Adrenal gland (tissue), 9 donors: ENCODE measurements at regions not wholly inside any gene's neighbourhood (a gene's known extent, or its start where the extent isn't known, plus 50 kb on each side); places are given as distances from the start of the nearest gene placed in this dataset.
A peak's percentile ranks its signal among the peaks of the same experiment; 100 is the strongest.

Source experiments
- DNase-seq, 7 donors: peaks; one replicate each; pipeline ENCODE4 v3.0.0-alpha.2; 2019 to 2020
- H3K27ac ChIP-seq, 5 donors: fragments of 200-600 bp; sonication (generic) in 4 of 5; 1 replicate in 3 of 5; 2 replicates in 2 of 5; pipeline versions ENCODE4 v1.5.1 to v1.8.0; 2016 to 2020; ENCODE audit warnings: mild to moderate bottlenecking in 1 of 5
- H3K27me3 ChIP-seq: fragments of 200-600 bp; 2 replicates; pipeline ENCODE4 v1.8.0; 2021
- H3K36me3 ChIP-seq, 2 donors: fragments of 200-600 bp; replicated peaks in 1 of 2; 1 replicate in 1 of 2; 2 replicates in 1 of 2; pipeline versions ENCODE4 v1.5.1 to v1.8.0; 2018 to 2022
- H3K4me1 ChIP-seq, 2 donors: fragments of 200-600 bp; replicated peaks in 1 of 2; 1 replicate in 1 of 2; 2 replicates in 1 of 2; pipeline versions ENCODE4 v1.5.1 to v1.8.0; 2018 to 2021
- H3K4me3 ChIP-seq, 4 donors: fragments of 200-600 bp; sonication (generic) in 3 of 4; one replicate each; pipeline ENCODE4 v1.5.1; 2016 to 2018
- H3K9me3 ChIP-seq, 3 donors: fragments of 200-600 bp; sonication (generic) in 1 of 3; replicated peaks in 1 of 3; 1 replicate in 2 of 3; 2 replicates in 1 of 3; pipeline versions ENCODE4 v1.5.1 to v1.8.0; 2016 to 2021
- CTCF ChIP-seq, 6 experiments: fragments of 450-650 bp in 4 of 6; fragments of 200-600 bp in 2 of 6; sonication (generic) in 1 of 6; IDR thresholded peaks; 1 replicate in 5 of 6; 2 replicates in 1 of 6; pipeline versions ENCODE4 v1.5.1 to v1.8.0; 2016 to 2021; ENCODE audit warnings: antibody characterized with exemption in 6 of 6, mild to moderate bottlenecking in 2 of 6, moderate library complexity in 1 of 6
- POLR2A ChIP-seq, 2 donors: fragments of 450-650 bp; IDR thresholded peaks; one replicate each; pipeline ENCODE4 v1.6.1; 2017; ENCODE audit warnings: antibody characterized with exemption in 2 of 2, mild to moderate bottlenecking in 2 of 2, moderate library complexity in 1 of 2
- WGBS, 4 donors: extraction: QIAGEN DNeasy Blood & Tissue Kit in 2 of 4; methylation state at CpG; one replicate each; pipeline versions ENCODE4 v1.1.5 to v1.1.7; 2013 to 2017; 5-methylcytosine and 5-hydroxymethylcytosine counted together
- intact Hi-C, 2 donors: fragments of 100-400 bp; cut with DNase I; formaldehyde crosslinking; loops; one replicate each; pipeline versions ENCODE4 v1.14.1 to v1.15.0; 2022 to 2023
- donor health status: healthy with polysubstance abuse.
- donor health status: Bipolar disorder and iron deficiency.
- donor health status: DM: yes; HTN: yes; CAD: no.
- donor health status: DM: no; HTN: no; CAD: no.
- donor health status: DM: no; HTN: no; CAD: no.

GRCh38 chr15:93239591-93239990, 150.6 kb upstream of the RGMA start:
- TF ChIP-seq CTCF (IDR thresholded peaks at IDR 0.05) = no peak
- TF ChIP-seq POLR2A (IDR thresholded peaks at IDR 0.05) = no peak
- 86 to 93% (median 91%) methylated on average over 8 of the region's 8 CpGs for WGBS, 4 donors
- Histone ChIP-seq H3K4me3 (no peak overlapping the region), H3K4me1 (no peaks in the 10 kb centered on the region), H3K27me3 (no peaks in the 10 kb centered on the region), H3K9me3 (no peaks in the 10 kb centered on the region), H3K27ac (no peak overlapping the region), H3K36me3 (no peaks in the 10 kb centered on the region)
- no peak for DNase-seq
- intact Hi-C loops = no loop called here

GRCh38 chr15:93238641-93239040, 149.6 kb upstream of the RGMA start:
- H3K4me1 ChIP-seq = no peaks in the 10 kb centered on the region
- TF ChIP-seq CTCF (IDR thresholded peaks at IDR 0.05) = no peak
- no peak for TF ChIP-seq POLR2A (IDR thresholded peaks at IDR 0.05)
- WGBS, 4 donors = 66 to 78% (median 75%) methylated on average over 8 of the region's 8 CpGs
- no peak overlapping the region for H3K4me3 ChIP-seq
- H3K27me3 ChIP-seq = no peaks in the 10 kb centered on the region
- no peaks in the 10 kb centered on the region for H3K9me3 ChIP-seq
- no peak overlapping the region for H3K27ac ChIP-seq
- intact Hi-C loops = no loop called here
- DNase-seq = no peak
- H3K36me3 ChIP-seq = no peaks in the 10 kb centered on the region

GRCh38 chr15:93235926-93236780, 147.1 kb upstream of the RGMA start:
- Histone ChIP-seq H3K36me3 (no peaks in the 10 kb centered on the region), H3K27ac (peak overlapping the region in 3 of 5 donors; percentile 33 to 68 (median 59)), H3K9me3 (no peaks in the 10 kb centered on the region), H3K4me3 (no peak overlapping the region), H3K27me3 (no peaks in the 10 kb centered on the region), H3K4me1 (no peaks in the 10 kb centered on the region)
- DNase-seq = peak; percentile 45 to 73 (median 64)
- intact Hi-C loops = no loop called here
- WGBS, 4 donors = 44 to 56% (median 53%) methylated on average over 17 of the region's 17 CpGs
- TF ChIP-seq POLR2A (IDR thresholded peaks at IDR 0.05) (no peak), CTCF (IDR thresholded peaks at IDR 0.05) (no peak)

- Histone ChIP-seq H3K36me3 (no peaks in the 10 kb centered on the region), H3K4me3 (no peak overlapping the region), H3K9me3 (no peaks in the 10 kb centered on the region), H3K27ac (peak overlapping the region in 1 of 5 donors; percentile 50), H3K4me1 (no peaks in the 10 kb centered on the region), H3K27me3 (no peaks in the 10 kb centered on the region)
- no peak for DNase-seq
- WGBS, 4 donors = 68 to 73% (median 72%) methylated on average over 5 of the region's 5 CpGs
- no peak for TF ChIP-seq POLR2A (IDR thresholded peaks at IDR 0.05)
- TF ChIP-seq CTCF (IDR thresholded peaks at IDR 0.05) = no peak
- intact Hi-C loops = no loop called here
Measured at GRCh38 chr15:93235269-93235668, 146.3 kb upstream of the RGMA start.
